Astrocyte (in vitro differentiated cells and primary cell): ENCODE measurements at regions not wholly inside any gene's neighbourhood (a gene's known extent, or its start where the extent isn't known, plus 50 kb on each side); places are given as distances from the start of the nearest gene placed in this dataset.

Source experiments
- DNase-seq: peaks from one replicate; pipeline ENCODE4 v3.0.0-alpha.2; 2010; ENCODE audit warnings: low read depth
- FAIRE-seq: peaks from 2 replicates; lab custom pipeline; 2011; peaks lifted over from hg19 to GRCh38; lab: Jason Lieb, UNC
- H2AFZ ChIP-seq: 2 replicates; pipeline ENCODE4 v1.6.0; 2012; ENCODE audit warnings: low read depth, low read length, inconsistent platforms
- H3K27ac ChIP-seq: 2 replicates; pipeline ENCODE4 v1.5.1; 2011; ENCODE audit warnings: low read depth, low read length, inconsistent platforms
- H3K27me3 ChIP-seq: 2 replicates; pipeline ENCODE4 v1.6.0; 2011; ENCODE audit warnings: low read length, inconsistent platforms; ENCODE audit not compliant: insufficient read depth
- H3K36me3 ChIP-seq: 2 replicates; pipeline ENCODE4 v1.5.1; 2011; ENCODE audit warnings: low read length, inconsistent platforms; ENCODE audit not compliant: insufficient read depth
- H3K4me1 ChIP-seq: 2 replicates; pipeline ENCODE4 v1.5.1; 2011; ENCODE audit warnings: low read length, inconsistent platforms; ENCODE audit not compliant: insufficient read depth
- H3K4me2 ChIP-seq: 2 replicates; pipeline ENCODE4 v1.6.0; 2012; ENCODE audit warnings: low read length, inconsistent platforms
- H3K4me3 ChIP-seq: 2 replicates; pipeline ENCODE4 v1.5.1; 2011; ENCODE audit warnings: low read depth, mild to moderate bottlenecking, low read length, inconsistent platforms; ENCODE audit not compliant: insufficient read depth
- H3K79me2 ChIP-seq: 2 replicates; pipeline ENCODE4 v1.6.0; 2012; ENCODE audit warnings: mild to moderate bottlenecking, low read length, inconsistent platforms; ENCODE audit not compliant: insufficient read depth
- H3K9ac ChIP-seq: 2 replicates; pipeline ENCODE4 v1.6.0; 2012; ENCODE audit warnings: mild to moderate bottlenecking, low read length, inconsistent platforms
- H3K9me3 ChIP-seq: 2 replicates; pipeline ENCODE4 v1.5.1; 2012; ENCODE audit warnings: low read depth, mild to moderate bottlenecking, low read length, inconsistent platforms; ENCODE audit not compliant: insufficient read depth
- H4K20me1 ChIP-seq: 2 replicates; pipeline ENCODE4 v1.6.0; 2012; ENCODE audit warnings: low read length, inconsistent platforms; ENCODE audit not compliant: insufficient read depth
- H3K27ac Mint-ChIP-seq: one replicate; pipeline ENCODE4 v1.8.0; 2021; ENCODE audit warnings: mild to moderate bottlenecking, mixed read lengths; ENCODE audit not compliant: unreplicated experiment
- H3K27me3 Mint-ChIP-seq: one replicate; pipeline ENCODE4 v1.8.0; 2021; ENCODE audit warnings: low read depth, mixed read lengths; ENCODE audit not compliant: unreplicated experiment
- H3K36me3 Mint-ChIP-seq: one replicate; pipeline ENCODE4 v1.8.0; 2021; ENCODE audit warnings: low read depth, mixed read lengths; ENCODE audit not compliant: unreplicated experiment
- H3K4me1 Mint-ChIP-seq: one replicate; pipeline ENCODE4 v1.8.0; 2021; ENCODE audit warnings: low read depth, mixed read lengths; ENCODE audit not compliant: unreplicated experiment
- H3K4me3 Mint-ChIP-seq: one replicate; pipeline ENCODE4 v1.8.0; 2021; ENCODE audit warnings: mild to moderate bottlenecking, moderate library complexity, mixed read lengths; ENCODE audit not compliant: unreplicated experiment
- H3K9me3 Mint-ChIP-seq: one replicate; pipeline ENCODE4 v1.8.0; 2021; ENCODE audit warnings: mild to moderate bottlenecking, mixed read lengths; ENCODE audit not compliant: unreplicated experiment
- CTCF ChIP-seq: IDR thresholded peaks from 2 replicates; pipeline ENCODE4 v1.5.1; 2011; ENCODE audit warnings: low read depth, mild to moderate bottlenecking, inconsistent platforms, low read length, moderate library complexity; ENCODE audit not compliant: insufficient read depth
- EZH2 ChIP-seq: IDR thresholded peaks from 2 replicates; pipeline ENCODE4 v1.6.1; 2012; ENCODE audit warnings: mild to moderate bottlenecking, low read length, inconsistent platforms; ENCODE audit not compliant: insufficient read depth

GRCh38 chr14:104475256-104475655 is 104.3 kb upstream of the C14orf180 start:
- Mint-ChIP-seq H3K4me3 (no peak overlapping the region), H3K27me3 (peaks cover 31% of the 10 kb centered on the region), H3K4me1 (no peaks in the 10 kb centered on the region), H3K36me3 (no peaks in the 10 kb centered on the region), H3K27ac (no peak overlapping the region), H3K9me3 (peaks cover 3% of the 10 kb centered on the region)
- TF ChIP-seq EZH2 (no peak), CTCF (no peak)
- H3K9ac ChIP-seq: no peak overlapping the region
- no peaks in the 10 kb centered on the region for H3K4me1 ChIP-seq
- H3K27me3 ChIP-seq: no peaks in the 10 kb centered on the region
- DNase-seq (no peak), FAIRE-seq (no peak)
- no peak overlapping the region for H3K4me3 ChIP-seq
- H3K36me3 ChIP-seq: no peaks in the 10 kb centered on the region
- H3K4me2 ChIP-seq: no peak overlapping the region
- H3K27ac ChIP-seq: no peak overlapping the region
- H3K9me3 ChIP-seq: no peaks in the 10 kb centered on the region
- no peaks in the 10 kb centered on the region for H3K79me2 ChIP-seq
- H4K20me1 ChIP-seq: no peaks in the 10 kb centered on the region
- no peak overlapping the region for H2AFZ ChIP-seq

DNA sequence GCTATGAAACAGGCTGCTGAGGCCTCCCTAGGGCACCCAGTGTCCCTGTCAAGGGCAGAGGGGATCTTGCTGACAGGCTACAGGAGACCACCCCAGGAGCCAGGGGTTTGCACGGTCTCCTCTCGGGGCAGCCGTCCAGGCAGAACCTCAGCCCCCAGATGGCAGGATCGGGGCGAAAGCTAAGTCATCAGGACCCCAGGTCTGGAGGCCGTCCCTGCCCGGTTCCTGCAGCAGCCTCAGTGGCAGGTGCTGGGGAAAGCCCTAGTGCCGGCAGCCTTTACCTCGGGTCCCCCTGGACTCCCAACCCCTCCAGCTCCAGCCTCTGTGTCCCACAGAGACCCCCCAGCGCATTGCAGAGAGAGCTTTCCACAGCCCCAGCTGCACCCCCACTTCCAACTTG is 103.8 kb upstream of the C14orf180 start:
- Histone ChIP-seq H3K27me3 (no peaks in the 10 kb centered on the region), H3K9me3 (no peaks in the 10 kb centered on the region), H4K20me1 (no peaks in the 10 kb centered on the region), H3K4me2 (no peak overlapping the region), H3K36me3 (no peaks in the 10 kb centered on the region), H3K4me3 (no peak overlapping the region), H3K27ac (no peak overlapping the region), H3K9ac (no peak overlapping the region), H3K79me2 (no peaks in the 10 kb centered on the region), H3K4me1 (no peaks in the 10 kb centered on the region), H2AFZ (no peak overlapping the region)
- Mint-ChIP-seq H3K4me3 (no peak overlapping the region), H3K27ac (no peak overlapping the region), H3K27me3 (peaks cover 31% of the 10 kb centered on the region), H3K36me3 (no peaks in the 10 kb centered on the region), H3K9me3 (peaks cover 3% of the 10 kb centered on the region), H3K4me1 (no peaks in the 10 kb centered on the region)
- no peak for DNase-seq
- TF ChIP-seq EZH2 (no peak), CTCF (no peak)
- no peak for FAIRE-seq

DNA sequence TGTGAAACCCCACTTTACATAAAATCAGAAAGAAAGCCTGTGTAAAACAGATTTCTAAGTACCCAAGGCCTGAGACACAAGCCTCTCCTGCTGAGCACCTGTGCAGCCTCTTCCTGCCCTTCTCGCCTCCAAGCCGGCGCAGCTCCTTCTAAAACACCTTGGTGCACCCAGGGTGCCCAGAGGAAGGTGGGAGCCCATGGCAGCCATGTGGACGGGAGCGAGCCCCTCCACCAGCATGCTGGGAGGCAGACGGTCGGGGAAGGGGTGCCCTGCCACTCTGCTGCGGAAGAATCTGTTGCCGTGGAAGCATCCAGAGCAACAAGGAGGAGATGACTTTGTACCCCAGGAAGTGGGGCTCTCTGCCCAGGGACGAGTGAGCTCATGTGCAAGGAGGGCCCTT is 103.1 kb upstream of the C14orf180 start:
- Mint-ChIP-seq H3K27me3 (peaks cover 30% of the 10 kb centered on the region), H3K4me3 (no peak overlapping the region), H3K27ac (no peak overlapping the region), H3K9me3 (peaks cover 3% of the 10 kb centered on the region), H3K4me1 (no peaks in the 10 kb centered on the region), H3K36me3 (peaks cover 3% of the 10 kb centered on the region)
- Histone ChIP-seq H3K4me2 (no peak overlapping the region), H3K27ac (no peak overlapping the region), H2AFZ (no peak overlapping the region), H3K9me3 (no peaks in the 10 kb centered on the region), H3K27me3 (no peaks in the 10 kb centered on the region), H3K79me2 (no peaks in the 10 kb centered on the region), H3K9ac (no peak overlapping the region), H3K4me1 (no peaks in the 10 kb centered on the region), H3K36me3 (no peaks in the 10 kb centered on the region), H3K4me3 (no peak overlapping the region), H4K20me1 (no peaks in the 10 kb centered on the region)
- no peak for TF ChIP-seq EZH2
- no peak for TF ChIP-seq CTCF
- no peak for DNase-seq
- no peak for FAIRE-seq
